ENCODE measurements at regions not wholly inside any gene's neighbourhood (a gene's known extent, or its start where the extent isn't known, plus 50 kb on each side); places are given as distances from the start of the nearest gene placed in this dataset.

GRCh38 chr1:5616366-5617178 lies 375.7 kb downstream of the NPHP4 start:
- Histone ChIP-seq H3K4me1 (no peaks in the 10 kb centered on the region), H3K27me3 (no peaks in the 10 kb centered on the region), H3K9me3 (no peaks in the 10 kb centered on the region), H3K36me3 (no peaks in the 10 kb centered on the region), H3K27ac (no peak overlapping the region), H3K4me3 (no peak overlapping the region)
- DNase-seq (ENCODE audit: low spot score in 2 of 2), result no peak
- TF ChIP-seq CTCF (IDR thresholded peaks at IDR 0.05), result no peak
- intact Hi-C loops (cut with DNase I), result no loop called here

DNA sequence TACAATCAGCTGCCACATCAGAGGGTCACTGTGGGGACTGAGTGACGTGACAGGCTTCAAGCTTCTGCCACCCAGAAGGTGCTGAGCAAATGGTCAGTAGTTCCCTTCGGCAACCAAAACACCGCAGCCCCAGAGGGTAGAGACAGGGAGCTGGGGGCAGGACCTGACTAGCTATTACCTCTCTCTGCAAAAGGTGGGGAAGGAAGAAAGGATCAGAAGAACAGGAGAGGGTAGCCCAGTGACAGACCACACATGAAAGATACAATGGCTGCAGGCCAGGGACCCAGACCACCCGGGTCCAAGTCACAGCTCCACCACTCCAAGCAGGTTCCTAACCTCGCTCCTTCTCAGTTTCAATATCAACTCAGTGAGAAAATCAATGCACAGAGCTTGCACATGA lies 377.1 kb downstream of the NPHP4 start:
- no peak overlapping the region for H3K4me3 ChIP-seq
- H3K27me3 ChIP-seq, result no peaks in the 10 kb centered on the region
- no peaks in the 10 kb centered on the region for H3K36me3 ChIP-seq
- no peak for DNase-seq (ENCODE audit: low spot score in 2 of 2)
- H3K4me1 ChIP-seq, result no peaks in the 10 kb centered on the region
- intact Hi-C loops (cut with DNase I), result no loop called here
- H3K9me3 ChIP-seq, result no peaks in the 10 kb centered on the region
- no peak overlapping the region for H3K27ac ChIP-seq
- no peak for TF ChIP-seq CTCF (IDR thresholded peaks at IDR 0.05)

GRCh38 chr1:5613900-5614299 lies 378.3 kb downstream of the NPHP4 start:
- intact Hi-C loops (cut with DNase I), result no loop called here
- Histone ChIP-seq H3K4me1 (no peaks in the 10 kb centered on the region), H3K36me3 (no peaks in the 10 kb centered on the region), H3K9me3 (no peaks in the 10 kb centered on the region), H3K27me3 (no peaks in the 10 kb centered on the region), H3K27ac (no peak overlapping the region), H3K4me3 (no peak overlapping the region)
- DNase-seq (ENCODE audit: low spot score in 2 of 2), result no peak
- no peak for TF ChIP-seq CTCF (IDR thresholded peaks at IDR 0.05)

DNA sequence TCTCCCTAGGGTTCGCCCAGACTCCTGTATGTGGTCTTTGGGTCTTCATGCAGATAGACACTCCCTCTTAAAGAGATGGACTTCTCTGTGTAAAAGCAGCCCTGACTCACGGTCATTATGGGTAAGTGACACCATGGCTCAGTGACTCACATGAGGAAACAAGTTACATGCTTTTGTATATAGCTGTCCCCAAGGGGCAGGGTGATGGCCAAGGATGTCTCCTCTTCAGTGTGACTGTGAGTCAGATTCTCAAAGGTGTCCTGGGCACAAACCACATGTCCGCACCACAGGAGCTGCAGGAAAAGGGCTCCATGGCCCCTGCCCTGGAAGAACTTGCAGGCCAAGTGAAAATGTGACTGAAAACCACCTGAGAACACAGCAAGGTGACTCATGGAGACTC lies 380.4 kb downstream of the NPHP4 start:
- no peak for DNase-seq (ENCODE audit: low spot score in 2 of 2)
- no peak for TF ChIP-seq CTCF (IDR thresholded peaks at IDR 0.05)
- no peaks in the 10 kb centered on the region for H3K27me3 ChIP-seq
- H3K9me3 ChIP-seq, result no peaks in the 10 kb centered on the region
- no peak overlapping the region for H3K27ac ChIP-seq
- no peak overlapping the region for H3K4me3 ChIP-seq
- intact Hi-C loops (cut with DNase I), result no loop called here
- H3K4me1 ChIP-seq, result no peaks in the 10 kb centered on the region
- no peaks in the 10 kb centered on the region for H3K36me3 ChIP-seq

GRCh38 chr1:5611431-5611830 lies 380.8 kb downstream of the NPHP4 start:
- H3K27ac ChIP-seq, result no peak overlapping the region
- no peaks in the 10 kb centered on the region for H3K9me3 ChIP-seq
- TF ChIP-seq CTCF (IDR thresholded peaks at IDR 0.05), result no peak
- no peaks in the 10 kb centered on the region for H3K4me1 ChIP-seq
- no peaks in the 10 kb centered on the region for H3K27me3 ChIP-seq
- intact Hi-C loops (cut with DNase I), result no loop called here
- H3K36me3 ChIP-seq, result no peaks in the 10 kb centered on the region
- no peak overlapping the region for H3K4me3 ChIP-seq
- no peak for DNase-seq (ENCODE audit: low spot score in 2 of 2)

- Histone ChIP-seq H3K27me3 (no peaks in the 10 kb centered on the region), H3K27ac (no peak overlapping the region), H3K4me1 (no peaks in the 10 kb centered on the region), H3K36me3 (no peaks in the 10 kb centered on the region), H3K4me3 (no peak overlapping the region), H3K9me3 (no peaks in the 10 kb centered on the region)
- no peak for DNase-seq (ENCODE audit: low spot score in 2 of 2)
- no peak for TF ChIP-seq CTCF (IDR thresholded peaks at IDR 0.05)
- intact Hi-C loops (cut with DNase I), result no loop called here
Measured at GRCh38 chr1:5610432-5610831, 381.8 kb downstream of the NPHP4 start.
